Endothelial cell of umbilical vein (primary cell): ENCODE measurements at regions not wholly inside any gene's neighbourhood (a gene's known extent, or its start where the extent isn't known, plus 50 kb on each side); places are given as distances from the start of the nearest gene placed in this dataset.

Experiments used
- BruUV-seq: library from RNA; stranded (reverse); fragments of 400-500 nt; replicated peaks from 2 replicates; lab custom pipeline; 2021; lab: Mats Ljungman, UMichigan
- CTCF ChIA-PET: fragments of 300-600, 350-600 bp; sonication (Branson Sonifier 250); formaldehyde crosslinking; loops from one replicate; lab custom pipeline; 2021; ENCODE audit warnings: antibody characterized with exemption, inconsistent platforms; lab: Charles Lee
- POLR2A ChIA-PET: fragments of 300-600, 350-600 bp; sonication (Branson Sonifier 250); formaldehyde crosslinking; loops from one replicate; lab custom pipeline; 2021; ENCODE audit warnings: antibody characterized with exemption, inconsistent platforms; lab: Charles Lee
- DNase-seq: peaks from one replicate; pipeline ENCODE4 v3.0.0-alpha.2; 2011; ENCODE audit warnings: low read depth, low spot score
- FAIRE-seq: peaks from 2 replicates; lab custom pipeline; 2011; peaks lifted over from hg19 to GRCh38; lab: Jason Lieb, UNC
- H2AFZ ChIP-seq: 2 replicates; pipeline ENCODE4 v1.6.0; 2012; ENCODE audit warnings: low read depth, low read length, control low read depth, inconsistent platforms
- H3K27ac ChIP-seq: 2 replicates; pipeline ENCODE4 v1.5.1; 2011; ENCODE audit warnings: low read depth, mild to moderate bottlenecking, control low read depth, low read length, moderate library complexity; ENCODE audit not compliant: insufficient read depth
- H3K27me3 ChIP-seq, 2 experiments: 2 replicates each; pipeline versions ENCODE4 v1.6.0 to v1.6.1; 2011; ENCODE audit warnings: low read length in 2 of 2, mixed read lengths in 1 of 2; ENCODE audit not compliant: control insufficient read depth in 2 of 2, insufficient read depth in 2 of 2
- H3K36me3 ChIP-seq, 2 experiments: 2 replicates in 1 of 2; 3 replicates in 1 of 2; pipeline ENCODE4 v1.5.1; 2011; ENCODE audit warnings: low read length in 2 of 2, mild to moderate bottlenecking in 1 of 2, moderate library complexity in 1 of 2; ENCODE audit not compliant: control insufficient read depth in 2 of 2, insufficient read depth in 2 of 2; ENCODE audit errors: extremely low read depth in 1 of 2
- H3K4me1 ChIP-seq: 3 replicates; pipeline ENCODE4 v1.5.1; 2011; ENCODE audit warnings: mild to moderate bottlenecking, low read length; ENCODE audit not compliant: control insufficient read depth, insufficient read depth; ENCODE audit errors: extremely low read depth
- H3K4me2 ChIP-seq: 2 replicates; pipeline ENCODE4 v1.6.1; 2011; ENCODE audit warnings: low read length, control low read depth, mixed read lengths; ENCODE audit not compliant: insufficient read depth
- H3K4me3 ChIP-seq, 3 experiments: fragments of 200-600 bp in 1 of 3; sonication (generic), shearing (Covaris generic) in 1 of 3; replicated peaks in 1 of 3; 2 replicates each; pipeline ENCODE4 v1.5.1; 2011 to 2016; ENCODE audit warnings: control low read depth in 3 of 3, low read length in 3 of 3, mild to moderate bottlenecking in 2 of 3, inconsistent platforms in 1 of 3, low read depth in 1 of 3, moderate library complexity in 1 of 3; ENCODE audit not compliant: insufficient read depth in 1 of 3
- H3K79me2 ChIP-seq: 2 replicates; pipeline ENCODE4 v1.6.0; 2012; ENCODE audit warnings: low read length, inconsistent platforms; ENCODE audit not compliant: control insufficient read depth, insufficient read depth
- H3K9ac ChIP-seq: replicated peaks from 2 replicates; pipeline ENCODE3; 2011; ENCODE audit warnings: low read length, control low read depth; ENCODE audit not compliant: insufficient read depth; ENCODE audit errors: extremely low read depth
- H3K9me1 ChIP-seq: replicated peaks from 3 replicates; pipeline ENCODE4 v1.6.0; 2011; ENCODE audit warnings: mild to moderate bottlenecking, low read length; ENCODE audit not compliant: control insufficient read depth, insufficient read depth; ENCODE audit errors: extremely low read depth
- H3K9me3 ChIP-seq: replicated peaks from 2 replicates; pipeline ENCODE4 v1.5.1; 2012; ENCODE audit warnings: low read length, inconsistent platforms; ENCODE audit not compliant: control insufficient read depth, insufficient read depth
- H4K20me1 ChIP-seq: replicated peaks from 2 replicates; pipeline ENCODE3; 2011; ENCODE audit warnings: mild to moderate bottlenecking, low read length; ENCODE audit not compliant: control insufficient read depth, insufficient read depth; ENCODE audit errors: extremely low read depth
- EZH2 ChIP-seq: IDR thresholded peaks from 2 replicates; pipeline ENCODE4 v1.6.1; 2012; ENCODE audit warnings: borderline replicate concordance, low read depth, mild to moderate bottlenecking, moderate library complexity, low read length, inconsistent platforms; ENCODE audit not compliant: severe bottlenecking
- FOS ChIP-seq: IDR thresholded peaks from 2 replicates; pipeline ENCODE4 v1.6.1; 2011; ENCODE audit warnings: mild to moderate bottlenecking, low read length, moderate library complexity, borderline replicate concordance; ENCODE audit not compliant: insufficient read depth
- GATA2 ChIP-seq: IDR thresholded peaks from 2 replicates; pipeline ENCODE4 v1.7.0; 2011; ENCODE audit warnings: low read depth, mild to moderate bottlenecking, moderate library complexity, mixed read lengths, low read length; ENCODE audit not compliant: insufficient read length, insufficient read depth
- JUN ChIP-seq: IDR thresholded peaks from 2 replicates; pipeline ENCODE4 v1.6.1; 2011; ENCODE audit warnings: borderline replicate concordance, low read depth; ENCODE audit not compliant: insufficient read length, insufficient read depth
- MYC ChIP-seq: IDR thresholded peaks from one replicate; pipeline ENCODE4 v1.6.1; 2011; ENCODE audit warnings: mild to moderate bottlenecking, low read depth, low read length
- POLR2A ChIP-seq: IDR thresholded peaks from 2 replicates; pipeline ENCODE4 v1.6.1; 2012; ENCODE audit warnings: low read depth, mild to moderate bottlenecking, control low read depth, low read length
- POLR2AphosphoS5 ChIP-seq: IDR thresholded peaks from 2 replicates; pipeline ENCODE4 v1.6.1; 2012; ENCODE audit warnings: low read depth, mild to moderate bottlenecking, control low read depth, low read length, moderate library complexity; ENCODE audit not compliant: insufficient read depth
- dilution Hi-C: fragments of 300-500 bp; cut with MboI; formaldehyde crosslinking; loops from one replicate; pipeline ENCODE4 v1.15.0; 2019; ENCODE audit warnings: low sequenced_read_pairs; ENCODE audit not compliant: extremely low pct_ligation_motif_present
- intact Hi-C: fragments of 100-400 bp; cut with micrococcal nuclease; formaldehyde crosslinking; loops from one replicate; pipeline ENCODE4 v1.10.0; 2022
- TF ChIP-seq, protein P1 (sequence below), 2 donors: IDR thresholded peaks; 1 replicate in 1 of 2; 2 replicates in 1 of 2; pipeline ENCODE4 v1.5.1; 2011; ENCODE audit warnings: low read length in 2 of 2, mild to moderate bottlenecking in 2 of 2, moderate library complexity in 2 of 2, control low read depth in 1 of 2, inconsistent platforms in 1 of 2, low read depth in 1 of 2; ENCODE audit not compliant: insufficient read depth in 1 of 2; ENCODE audit errors: extremely low read depth in 1 of 2
- TF ChIP-seq, protein P2 (sequence below): IDR thresholded peaks from 2 replicates; pipeline ENCODE4 v1.6.1; 2011; ENCODE audit not compliant: insufficient read depth, insufficient read length

GRCh38 chr10:1968257-1969033 is 231.1 kb upstream of the ADARB2 start:
- Histone ChIP-seq H3K27ac (no peak overlapping the region), H3K36me3 (no peaks in the 10 kb centered on the region), H4K20me1 (no peaks in the 10 kb centered on the region), H3K4me1 (no peaks in the 10 kb centered on the region), H3K4me2 (no peak overlapping the region), H3K9ac (no peak overlapping the region), H3K4me3 (no peak overlapping the region), H3K9me1 (no peaks in the 10 kb centered on the region), H3K27me3 (no peaks in the 10 kb centered on the region), H3K79me2 (no peaks in the 10 kb centered on the region), H3K9me3 (peaks cover 2% of the 10 kb centered on the region), H2AFZ (no peak overlapping the region)
- no peak for FAIRE-seq
- TF ChIP-seq, protein P1, sequence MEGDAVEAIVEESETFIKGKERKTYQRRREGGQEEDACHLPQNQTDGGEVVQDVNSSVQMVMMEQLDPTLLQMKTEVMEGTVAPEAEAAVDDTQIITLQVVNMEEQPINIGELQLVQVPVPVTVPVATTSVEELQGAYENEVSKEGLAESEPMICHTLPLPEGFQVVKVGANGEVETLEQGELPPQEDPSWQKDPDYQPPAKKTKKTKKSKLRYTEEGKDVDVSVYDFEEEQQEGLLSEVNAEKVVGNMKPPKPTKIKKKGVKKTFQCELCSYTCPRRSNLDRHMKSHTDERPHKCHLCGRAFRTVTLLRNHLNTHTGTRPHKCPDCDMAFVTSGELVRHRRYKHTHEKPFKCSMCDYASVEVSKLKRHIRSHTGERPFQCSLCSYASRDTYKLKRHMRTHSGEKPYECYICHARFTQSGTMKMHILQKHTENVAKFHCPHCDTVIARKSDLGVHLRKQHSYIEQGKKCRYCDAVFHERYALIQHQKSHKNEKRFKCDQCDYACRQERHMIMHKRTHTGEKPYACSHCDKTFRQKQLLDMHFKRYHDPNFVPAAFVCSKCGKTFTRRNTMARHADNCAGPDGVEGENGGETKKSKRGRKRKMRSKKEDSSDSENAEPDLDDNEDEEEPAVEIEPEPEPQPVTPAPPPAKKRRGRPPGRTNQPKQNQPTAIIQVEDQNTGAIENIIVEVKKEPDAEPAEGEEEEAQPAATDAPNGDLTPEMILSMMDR (IDR thresholded peaks at IDR 0.05; ENCODE audit: extremely low read depth in 1 of 2, insufficient read depth in 1 of 2, low read depth in 1 of 2, low read length in 2 of 2) = no peak
- TF ChIP-seq GATA2 (no peak), JUN (no peak), POLR2A (no peak), FOS (no peak), EZH2 (no peak), MYC (no peak), POLR2AphosphoS5 (no peak)
- TF ChIP-seq, protein P2, sequence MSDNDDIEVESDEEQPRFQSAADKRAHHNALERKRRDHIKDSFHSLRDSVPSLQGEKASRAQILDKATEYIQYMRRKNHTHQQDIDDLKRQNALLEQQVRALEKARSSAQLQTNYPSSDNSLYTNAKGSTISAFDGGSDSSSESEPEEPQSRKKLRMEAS = no peak
- intact Hi-C loops (no loop called here), dilution Hi-C loops (no loop called here)
- no peak for DNase-seq
- BruUV-seq = no TSS peak
- CTCF ChIA-PET = no interaction called here
- POLR2A ChIA-PET = no interaction called here
